ENCODE measurements at regions not wholly inside any gene's neighbourhood (a gene's known extent, or its start where the extent isn't known, plus 50 kb on each side); places are given as distances from the start of the nearest gene placed in this dataset.

DNA sequence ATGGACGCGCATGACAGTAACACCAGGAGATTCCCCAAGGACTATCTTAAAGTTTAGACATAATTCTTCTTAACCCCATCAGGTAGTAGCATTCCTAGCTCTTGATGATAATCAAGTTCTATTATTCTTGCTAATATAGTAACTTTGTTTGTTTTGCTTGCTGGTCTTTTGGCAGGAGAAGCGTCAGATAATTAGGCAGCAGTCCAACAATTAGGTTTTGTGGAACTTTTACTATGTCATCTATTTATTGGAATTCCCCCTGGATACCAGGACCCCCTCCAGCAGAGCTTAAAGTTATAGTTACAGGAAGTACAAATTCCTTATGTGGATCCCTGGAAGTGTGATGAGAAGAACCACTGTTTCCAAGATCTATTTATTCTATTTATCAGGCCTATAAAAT lies 1138.0 kb upstream of the FAM98A start:
- Histone ChIP-seq H3K4me2 (ENCODE audit: low read depth, low read length, poor library complexity, severe bottlenecking) (no peak overlapping the region), H3K27me3 (ENCODE audit: insufficient read depth, low read length, poor library complexity, severe bottlenecking) (no peaks in the 10 kb centered on the region), H3K79me2 (ENCODE audit: insufficient read depth, low read length) (no peaks in the 10 kb centered on the region), H3K4me3 (ENCODE audit: low read length, poor library complexity, severe bottlenecking) (no peak overlapping the region), H4K20me1 (ENCODE audit: insufficient read depth, low read length, poor library complexity, severe bottlenecking) (no peaks in the 10 kb centered on the region), H2AFZ (ENCODE audit: low read length) (no peak overlapping the region), H3K9me2 (replicated peaks; ENCODE audit: low read depth, low read length) (no peaks in the 10 kb centered on the region), H3K36me3 (ENCODE audit: insufficient read depth, low read length) (no peaks in the 10 kb centered on the region), H3K9ac (ENCODE audit: low read depth, low read length, poor library complexity, severe bottlenecking) (no peak overlapping the region), H3K4me1 (ENCODE audit: insufficient read depth, low read length, poor library complexity, severe bottlenecking) (no peaks in the 10 kb centered on the region), H3K9me3 (ENCODE audit: insufficient read depth, low read depth, low read length) (no peaks in the 10 kb centered on the region), H3F3A (ENCODE audit: low read depth) (no peaks in the 10 kb centered on the region)
- TF ChIP-seq EZH2phosphoT487 (IDR thresholded peaks at IDR 0.05; ENCODE audit: borderline replicate concordance) (no peak), CTCF (conservative IDR thresholded peaks at IDR 0.05; ENCODE audit: low read length) (no peak)

GRCh38 chr2:34736482-34736881 lies 1137.4 kb upstream of the FAM98A start:
- H2AFZ ChIP-seq (ENCODE audit: low read length), result no peak overlapping the region

GRCh38 chr2:34734662-34735061 lies 1135.6 kb upstream of the FAM98A start:
- no peaks in the 10 kb centered on the region for H3F3A ChIP-seq (ENCODE audit: low read depth)
- H3K4me2 ChIP-seq (ENCODE audit: low read depth, low read length, poor library complexity, severe bottlenecking), result no peak overlapping the region
- TF ChIP-seq CTCF (conservative IDR thresholded peaks at IDR 0.05; ENCODE audit: low read length), result no peak
- TF ChIP-seq EZH2phosphoT487 (IDR thresholded peaks at IDR 0.05; ENCODE audit: borderline replicate concordance), result no peak

More at GRCh38 chr2:34736482-34736881, 1137.4 kb upstream of the FAM98A start:
- Histone ChIP-seq H4K20me1 (ENCODE audit: insufficient read depth, low read length, poor library complexity, severe bottlenecking) (no peaks in the 10 kb centered on the region), H3K9ac (ENCODE audit: low read depth, low read length, poor library complexity, severe bottlenecking) (no peak overlapping the region), H3K9me2 (replicated peaks; ENCODE audit: low read depth, low read length) (no peaks in the 10 kb centered on the region), H3K4me3 (ENCODE audit: low read length, poor library complexity, severe bottlenecking) (no peak overlapping the region), H3K79me2 (ENCODE audit: insufficient read depth, low read length) (no peaks in the 10 kb centered on the region), H3K9me3 (ENCODE audit: insufficient read depth, low read depth, low read length) (no peaks in the 10 kb centered on the region), H3K27me3 (ENCODE audit: insufficient read depth, low read length, poor library complexity, severe bottlenecking) (no peaks in the 10 kb centered on the region), H3K4me2 (ENCODE audit: low read depth, low read length, poor library complexity, severe bottlenecking) (no peak overlapping the region), H3F3A (ENCODE audit: low read depth) (no peaks in the 10 kb centered on the region), H3K4me1 (ENCODE audit: insufficient read depth, low read length, poor library complexity, severe bottlenecking) (no peaks in the 10 kb centered on the region), H3K36me3 (ENCODE audit: insufficient read depth, low read length) (no peaks in the 10 kb centered on the region)
- TF ChIP-seq CTCF (conservative IDR thresholded peaks at IDR 0.05; ENCODE audit: low read length), result no peak
- no peak for TF ChIP-seq EZH2phosphoT487 (IDR thresholded peaks at IDR 0.05; ENCODE audit: borderline replicate concordance)

More at GRCh38 chr2:34734662-34735061, 1135.6 kb upstream of the FAM98A start:
- Histone ChIP-seq H3K9me2 (replicated peaks; ENCODE audit: low read depth, low read length) (no peaks in the 10 kb centered on the region), H3K36me3 (ENCODE audit: insufficient read depth, low read length) (no peaks in the 10 kb centered on the region), H3K4me3 (ENCODE audit: low read length, poor library complexity, severe bottlenecking) (no peak overlapping the region), H3K4me1 (ENCODE audit: insufficient read depth, low read length, poor library complexity, severe bottlenecking) (no peaks in the 10 kb centered on the region), H3K9ac (ENCODE audit: low read depth, low read length, poor library complexity, severe bottlenecking) (no peak overlapping the region), H3K27me3 (ENCODE audit: insufficient read depth, low read length, poor library complexity, severe bottlenecking) (no peaks in the 10 kb centered on the region), H2AFZ (ENCODE audit: low read length) (no peak overlapping the region), H3K9me3 (ENCODE audit: insufficient read depth, low read depth, low read length) (no peaks in the 10 kb centered on the region), H3K79me2 (ENCODE audit: insufficient read depth, low read length) (no peaks in the 10 kb centered on the region), H4K20me1 (ENCODE audit: insufficient read depth, low read length, poor library complexity, severe bottlenecking) (no peaks in the 10 kb centered on the region)
